SK-N-SH treated with all-trans-retinoic acid at 6 μM for 48 hours (cell line): ENCODE measurements at regions not wholly inside any gene's neighbourhood (a gene's known extent, or its start where the extent isn't known, plus 50 kb on each side); places are given as distances from the start of the nearest gene placed in this dataset.
"Not testable (repeated sequence)": the region's sequence is repeated elsewhere in the genome, so short reads cannot be mapped to it uniquely, and the experiment has no call there.

Experiments
- CREB5 ChIP-seq: fragments of 250-450 bp; sonication (Bioruptor Pico); IDR thresholded peaks from 2 replicates; pipeline ENCODE4 v1.5.1; 2020; ENCODE audit warnings: low read depth, mild to moderate bottlenecking, moderate library complexity
- GLIS3 ChIP-seq: fragments of 250-450 bp; sonication (Bioruptor Pico); IDR thresholded peaks from 2 replicates; pipeline ENCODE4 v1.5.0; 2020; ENCODE audit warnings: mild to moderate bottlenecking, moderate library complexity
- ZC3H10 ChIP-seq: fragments of 250-450 bp; sonication (Bioruptor Pico); IDR thresholded peaks from 2 replicates; pipeline ENCODE4 v1.5.1; 2021; ENCODE audit warnings: mild to moderate bottlenecking, moderate library complexity
- TF ChIP-seq, protein P1 (sequence below): fragments of 250-450 bp; sonication (Bioruptor Pico); IDR thresholded peaks from 2 replicates; pipeline ENCODE4 v1.8.0; 2020; ENCODE audit warnings: mild to moderate bottlenecking, moderate library complexity, borderline replicate concordance

DNA sequence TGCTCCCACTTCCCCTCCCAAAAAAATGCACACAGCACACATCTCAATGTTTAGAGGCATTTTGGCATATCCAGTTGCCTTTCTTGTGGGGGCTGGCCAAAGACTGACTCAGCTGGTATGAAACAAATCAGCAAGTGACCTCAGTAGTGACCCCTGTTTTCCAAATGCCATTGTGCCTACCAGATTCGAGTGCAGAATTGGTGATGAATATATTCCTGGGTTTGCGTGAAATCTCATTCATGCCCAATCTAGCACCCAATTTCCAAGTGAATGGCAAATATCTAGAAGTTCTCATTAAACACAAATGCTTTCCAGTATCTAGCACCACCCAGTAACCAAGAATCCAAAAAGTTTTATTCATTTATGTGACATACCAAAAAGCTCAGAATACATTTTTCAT lies 83.6 kb downstream of the FOXD4L6 start:
- TF ChIP-seq, protein P1, sequence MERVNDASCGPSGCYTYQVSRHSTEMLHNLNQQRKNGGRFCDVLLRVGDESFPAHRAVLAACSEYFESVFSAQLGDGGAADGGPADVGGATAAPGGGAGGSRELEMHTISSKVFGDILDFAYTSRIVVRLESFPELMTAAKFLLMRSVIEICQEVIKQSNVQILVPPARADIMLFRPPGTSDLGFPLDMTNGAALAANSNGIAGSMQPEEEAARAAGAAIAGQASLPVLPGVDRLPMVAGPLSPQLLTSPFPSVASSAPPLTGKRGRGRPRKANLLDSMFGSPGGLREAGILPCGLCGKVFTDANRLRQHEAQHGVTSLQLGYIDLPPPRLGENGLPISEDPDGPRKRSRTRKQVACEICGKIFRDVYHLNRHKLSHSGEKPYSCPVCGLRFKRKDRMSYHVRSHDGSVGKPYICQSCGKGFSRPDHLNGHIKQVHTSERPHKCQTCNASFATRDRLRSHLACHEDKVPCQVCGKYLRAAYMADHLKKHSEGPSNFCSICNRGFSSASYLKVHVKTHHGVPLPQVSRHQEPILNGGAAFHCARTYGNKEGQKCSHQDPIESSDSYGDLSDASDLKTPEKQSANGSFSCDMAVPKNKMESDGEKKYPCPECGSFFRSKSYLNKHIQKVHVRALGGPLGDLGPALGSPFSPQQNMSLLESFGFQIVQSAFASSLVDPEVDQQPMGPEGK (CRISPR knock-in tag): not testable (repeated sequence)
- TF ChIP-seq GLIS3 (CRISPR knock-in tag); CREB5; ZC3H10 (CRISPR knock-in tag): not testable (repeated sequence)
